ENCODE measurements at regions not wholly inside any gene's neighbourhood (a gene's known extent, or its start where the extent isn't known, plus 50 kb on each side); places are given as distances from the start of the nearest gene placed in this dataset.

DNA sequence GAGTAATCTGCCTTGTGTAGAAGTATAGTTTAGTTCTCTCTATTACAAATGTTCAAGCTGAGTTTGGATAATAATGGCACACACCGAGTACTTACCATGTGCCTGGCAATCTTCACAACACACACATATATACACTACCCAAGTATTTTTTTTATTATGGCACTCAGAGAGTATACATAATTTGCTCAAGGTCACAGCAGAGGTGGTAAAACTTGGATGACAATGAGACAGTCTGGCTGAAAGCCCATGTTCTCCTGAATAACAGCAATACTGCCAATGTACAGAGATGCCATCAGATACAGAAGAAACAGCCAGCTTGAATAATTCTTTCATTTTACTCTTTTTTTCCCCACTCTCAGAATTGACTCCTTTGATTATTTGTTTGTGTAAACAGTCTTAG is 460.0 kb downstream of the CNTN6 start:
- DNase-seq, result no peak

DNA sequence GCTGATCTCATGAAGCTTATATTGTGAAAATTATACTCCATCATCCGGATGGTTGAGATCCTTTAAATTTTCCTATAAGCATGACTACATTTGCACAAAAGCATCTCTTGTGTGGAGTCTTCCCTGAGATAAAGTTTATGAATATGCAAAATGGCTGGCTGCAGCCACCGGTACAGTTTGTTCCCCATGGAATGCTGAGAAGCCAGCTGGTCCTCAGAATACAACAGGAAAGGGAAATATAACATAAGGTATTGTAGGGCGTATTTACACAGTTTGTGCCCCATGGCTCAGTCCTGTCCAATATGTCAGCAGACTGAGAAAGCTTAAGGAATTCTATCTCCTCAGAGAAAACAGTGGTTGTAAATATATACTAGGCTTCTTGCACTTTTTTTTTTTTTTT is 468.6 kb downstream of the CNTN6 start:
- no peak for DNase-seq

DNA sequence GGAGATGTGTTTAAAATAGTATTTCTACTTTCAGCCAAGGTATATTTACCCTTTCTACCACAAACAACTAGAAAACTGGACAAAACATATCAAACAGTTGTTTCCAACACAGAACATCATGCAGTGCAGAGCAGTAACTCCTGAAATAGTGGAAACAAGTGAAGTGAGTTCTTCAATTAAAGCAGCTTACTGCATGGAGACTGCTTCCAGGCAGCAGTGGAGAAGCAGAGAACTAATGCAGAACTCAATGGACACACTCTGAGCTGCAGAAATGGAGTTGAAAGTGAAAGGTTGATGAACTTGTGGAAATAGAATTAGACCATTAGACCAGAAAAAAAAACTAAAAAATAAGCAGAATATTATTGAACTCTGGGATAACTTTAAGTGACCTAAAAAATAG is 478.9 kb downstream of the CNTN6 start:
- no peak for DNase-seq

DNA sequence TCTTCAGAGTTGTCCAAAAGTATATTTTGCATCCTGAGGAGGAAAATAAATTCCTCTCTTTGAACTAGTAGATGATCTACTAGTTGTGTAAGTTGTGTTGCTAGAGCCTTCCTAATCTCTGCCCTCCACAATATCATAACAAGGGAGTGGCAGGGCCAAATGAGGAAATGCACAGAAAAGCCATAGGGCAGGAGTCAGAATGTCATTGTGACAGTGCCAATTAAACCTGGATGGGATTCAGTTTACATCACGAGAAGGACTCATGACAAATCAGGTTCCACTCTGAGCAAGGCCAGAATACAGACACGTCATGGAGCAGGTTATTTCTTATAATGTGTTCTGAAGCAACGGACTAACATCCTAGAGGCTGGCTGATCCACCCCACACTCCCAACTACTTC is 483.2 kb downstream of the CNTN6 start:
- no peak for DNase-seq

DNA sequence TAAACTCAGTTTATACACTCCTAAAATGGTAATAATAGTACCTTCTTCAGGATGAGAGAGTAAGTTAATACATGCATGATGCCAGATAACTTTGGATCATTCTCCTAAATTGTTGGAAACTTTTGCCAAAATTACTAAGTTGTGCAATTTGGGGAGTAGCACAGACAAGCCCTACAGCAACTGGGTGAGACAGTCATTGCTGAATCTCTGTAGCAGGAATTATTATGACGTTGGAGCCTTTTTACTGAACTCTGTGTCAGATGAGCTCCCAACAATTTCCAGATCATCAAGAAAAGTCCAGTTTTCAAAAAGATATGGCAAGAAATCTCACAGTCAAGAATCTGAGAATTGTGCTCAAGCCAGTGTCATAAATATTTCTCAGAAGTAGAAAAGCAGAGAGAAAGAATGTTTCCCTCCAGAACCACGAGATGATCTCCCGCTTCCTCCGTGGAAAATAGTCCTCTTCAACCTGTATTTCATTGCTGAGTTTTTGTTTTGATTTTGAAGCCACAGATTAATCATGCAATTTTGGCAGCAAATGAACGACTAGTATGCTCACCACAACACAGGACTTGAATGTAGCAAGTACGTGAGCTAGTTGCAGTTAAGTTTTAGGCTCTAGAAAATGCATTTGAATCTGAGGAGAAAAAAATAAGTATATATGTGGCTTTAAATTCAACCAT is 485.4 kb downstream of the CNTN6 start:
- DNase-seq, result no peak

DNA sequence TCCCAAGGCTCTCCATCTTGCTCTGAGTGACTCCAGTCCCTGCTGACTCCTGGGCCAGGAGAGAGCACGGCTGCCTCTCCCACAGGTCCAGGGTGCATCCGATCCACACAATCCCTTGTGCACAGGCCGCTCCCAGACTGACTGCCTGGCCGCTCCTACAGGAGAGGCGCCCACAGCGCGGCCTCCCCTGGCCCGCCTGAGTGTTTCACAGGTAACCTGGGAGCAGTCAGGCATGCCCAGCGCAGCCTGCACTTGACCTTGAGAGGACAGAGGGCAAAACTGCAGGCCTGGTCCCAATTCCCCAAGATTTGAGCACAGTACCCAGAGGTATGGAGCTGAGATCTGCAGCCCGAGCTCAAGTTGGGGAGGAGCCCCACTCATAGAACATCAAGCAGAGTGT is 490.2 kb downstream of the CNTN6 start:
- no peak for DNase-seq

DNA sequence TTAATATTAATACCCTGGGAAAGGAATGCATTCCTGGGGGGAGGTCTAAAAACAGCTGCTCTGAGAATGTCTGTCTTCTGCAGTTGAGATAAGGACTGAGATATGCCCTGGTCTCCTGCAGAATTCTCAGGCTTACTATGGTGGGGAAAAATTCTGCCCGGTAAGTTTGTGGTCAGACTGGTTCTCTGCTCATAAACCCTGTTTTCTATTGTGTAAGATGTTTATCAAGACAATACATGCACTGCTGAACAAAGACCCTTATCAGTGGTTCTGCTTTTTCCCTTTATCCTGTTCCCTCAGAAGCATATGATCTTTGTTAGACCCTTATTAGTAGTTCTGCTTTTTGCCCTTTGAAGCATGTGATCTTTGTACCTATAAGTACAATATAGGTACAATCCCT is 494.6 kb downstream of the CNTN6 start:
- no peak for DNase-seq

DNA sequence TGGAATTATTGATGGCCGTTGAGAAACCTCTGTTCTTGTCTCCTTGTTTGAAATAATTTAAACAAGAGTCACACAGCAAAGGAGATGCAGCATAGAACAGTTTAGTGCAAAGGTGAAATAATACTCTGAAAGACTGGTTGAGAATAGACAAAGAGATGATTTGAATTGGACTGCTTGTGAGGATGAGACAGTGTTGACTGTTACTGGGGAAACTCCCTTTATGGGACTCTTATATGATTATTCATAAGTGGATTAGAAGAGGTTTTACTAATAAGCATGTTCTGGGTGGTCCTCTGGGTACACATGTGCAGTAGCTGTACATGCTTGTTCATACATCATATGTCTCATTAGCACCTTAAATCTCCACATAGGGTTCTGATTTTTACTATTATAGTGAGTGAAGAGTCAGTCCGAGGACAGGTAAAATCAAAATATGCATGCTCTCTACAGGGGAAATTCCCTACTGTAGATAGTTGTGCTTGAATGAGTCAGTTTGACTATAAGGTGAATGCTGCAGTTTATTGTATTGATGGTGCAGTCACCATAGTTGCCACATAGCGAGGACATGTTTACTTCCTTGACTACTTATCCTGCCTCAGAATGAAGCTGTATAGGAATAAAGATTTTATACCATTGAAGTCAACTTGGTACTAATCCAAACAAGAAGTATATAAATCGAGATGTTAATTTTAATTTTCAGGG is 498.7 kb downstream of the CNTN6 start:
- no peak for DNase-seq

DNA sequence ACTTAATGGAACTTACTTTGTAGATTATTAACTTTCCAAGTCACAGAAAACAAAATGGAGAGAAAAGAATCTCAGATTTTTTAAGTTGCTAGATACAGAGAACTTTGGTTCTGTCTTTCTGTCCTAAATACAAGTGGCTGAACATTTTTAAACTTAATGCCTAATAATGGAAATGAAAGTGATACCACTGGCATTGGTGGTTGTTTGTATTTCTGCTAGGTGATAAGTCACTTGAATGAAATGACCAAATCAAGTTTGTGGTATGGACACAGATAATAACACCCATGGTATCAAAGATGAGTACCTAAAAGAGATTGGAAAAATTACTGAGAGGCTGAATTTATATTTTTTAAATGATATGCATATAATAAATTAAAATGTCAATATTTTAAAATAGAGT is 502.1 kb downstream of the CNTN6 start:
- no peak for DNase-seq

DNA sequence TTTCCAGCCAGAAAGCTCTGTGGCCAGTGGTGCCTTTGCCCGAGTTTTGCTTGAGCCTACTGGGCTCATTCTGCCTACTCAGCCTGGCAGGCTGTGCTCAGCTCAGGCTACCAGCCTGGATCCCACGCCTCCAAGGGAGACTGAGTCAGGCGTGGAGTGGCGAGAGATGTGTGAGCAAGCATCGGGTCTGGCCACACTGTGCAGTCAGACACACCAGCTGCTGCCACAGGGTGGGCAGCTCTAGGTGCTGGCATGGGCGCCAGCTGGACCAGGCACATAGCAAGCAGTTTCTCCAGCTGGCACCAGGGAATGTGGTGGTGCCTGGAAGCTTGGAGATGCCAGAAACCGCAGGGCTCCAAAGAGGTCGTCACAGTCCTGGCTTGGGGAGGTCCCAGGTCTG is 498.5 kb upstream of the CNTN4 start:
- no peak for DNase-seq

DNA sequence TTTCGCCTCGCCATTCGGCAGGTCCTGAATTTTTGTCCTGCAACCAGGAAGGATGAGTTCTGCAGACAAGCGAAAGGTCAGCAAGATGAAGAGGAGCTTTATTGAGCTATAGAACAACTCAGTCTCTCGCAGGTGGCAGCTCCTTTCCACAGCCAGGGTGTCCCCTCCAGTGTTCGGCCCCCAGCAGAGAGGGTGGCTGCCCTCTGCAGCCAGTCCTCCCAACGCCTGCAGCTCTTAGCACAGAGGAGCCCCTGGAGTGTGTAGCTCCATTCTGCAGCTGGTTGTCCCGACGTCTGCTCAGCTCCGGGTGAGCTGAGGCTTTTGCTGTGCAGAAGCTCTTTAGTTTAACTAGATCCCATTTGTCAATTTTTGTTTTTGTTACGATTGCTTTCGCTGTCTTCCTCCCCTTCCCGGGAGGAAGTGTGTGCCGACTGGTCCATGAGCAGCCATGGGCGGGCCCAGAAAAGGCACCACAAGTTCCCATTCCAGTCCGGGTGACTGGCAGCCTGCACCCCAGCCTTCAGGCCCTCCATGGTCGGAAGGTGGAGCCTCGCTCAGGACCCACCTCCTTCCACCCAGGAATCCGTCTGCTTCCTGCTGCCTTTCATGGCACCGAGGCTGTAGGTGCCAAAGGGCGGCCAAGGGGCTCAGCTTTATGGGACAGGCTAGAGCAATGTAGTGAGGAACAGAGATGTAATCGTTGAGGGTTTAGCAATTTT is 497.8 kb upstream of the CNTN4 start:
- no peak for DNase-seq

DNA sequence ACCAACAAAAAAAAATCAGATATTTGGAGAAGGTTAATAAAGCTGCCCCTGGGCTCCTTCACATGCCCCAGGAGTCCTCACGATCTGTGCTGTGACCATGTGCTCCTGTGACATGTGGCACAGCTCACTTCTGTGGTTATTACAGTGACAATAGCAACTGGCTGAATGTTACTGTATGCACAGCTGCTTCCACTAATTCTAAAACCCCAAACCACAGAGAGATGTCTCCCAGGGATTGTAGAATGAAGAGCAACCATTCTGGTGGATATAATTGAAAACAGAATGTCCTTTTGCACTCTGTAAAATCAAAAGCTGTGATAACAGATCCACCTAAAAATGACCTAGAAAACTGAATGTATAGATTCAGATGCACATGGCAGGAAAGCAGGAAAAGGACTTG is 489.2 kb upstream of the CNTN4 start:
- DNase-seq, result peak; percentile 21

DNA sequence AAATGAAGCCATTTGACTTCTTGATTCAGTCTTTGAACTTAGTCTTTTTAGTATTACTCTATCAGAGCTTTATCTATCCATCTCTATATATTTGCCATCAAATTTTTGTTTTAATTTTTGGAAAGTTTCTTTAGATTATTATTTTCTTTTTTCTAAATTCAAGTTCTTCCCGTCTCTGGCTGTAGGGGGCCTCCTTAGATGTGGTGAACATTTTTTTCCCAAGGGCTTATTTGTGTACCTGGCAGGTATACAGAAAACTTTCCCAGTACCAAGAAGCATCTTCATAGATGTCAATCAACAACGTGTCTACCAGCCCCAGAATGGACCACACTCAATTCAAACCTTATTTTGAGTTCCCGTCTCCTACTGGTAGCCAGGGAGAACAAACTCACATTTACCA is 486.8 kb upstream of the CNTN4 start:
- no peak for DNase-seq

DNA sequence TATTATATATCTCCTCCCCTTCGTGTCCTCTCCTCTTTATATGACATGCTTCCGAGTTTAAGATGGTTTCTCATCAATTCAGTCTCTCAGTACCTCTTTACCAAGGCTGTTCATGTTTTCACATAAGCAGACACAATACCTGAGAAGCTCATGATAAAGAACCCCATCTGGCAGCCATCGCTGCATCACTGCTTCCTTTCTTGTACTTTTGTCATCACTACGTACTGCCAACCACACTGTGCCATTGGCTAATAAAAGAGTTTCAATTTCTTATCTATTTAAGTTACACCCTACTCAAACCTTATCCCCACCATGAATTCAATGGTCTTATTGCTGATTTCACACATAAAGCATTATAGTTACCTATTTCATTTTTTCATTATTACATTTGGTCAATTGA is 484.7 kb upstream of the CNTN4 start:
- DNase-seq, result no peak

DNA sequence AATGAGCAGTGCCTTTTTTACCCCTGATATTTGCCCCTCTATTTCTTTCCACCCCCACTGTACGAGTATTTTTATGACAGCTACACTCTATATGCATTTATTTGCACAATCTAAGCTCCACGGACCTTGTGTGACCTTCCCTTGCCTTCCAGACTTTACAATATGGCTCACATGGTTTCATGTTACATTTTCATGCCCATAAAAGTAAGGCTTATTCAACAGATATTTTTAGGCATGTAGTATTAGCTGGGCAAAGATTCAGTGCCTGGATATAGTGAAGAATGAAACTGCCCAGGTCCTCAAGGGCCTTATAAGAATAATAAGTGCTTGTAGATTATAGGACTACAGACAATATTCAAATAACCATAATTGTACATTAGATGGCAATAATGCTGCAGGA is 481.9 kb upstream of the CNTN4 start:
- DNase-seq, result no peak

DNA sequence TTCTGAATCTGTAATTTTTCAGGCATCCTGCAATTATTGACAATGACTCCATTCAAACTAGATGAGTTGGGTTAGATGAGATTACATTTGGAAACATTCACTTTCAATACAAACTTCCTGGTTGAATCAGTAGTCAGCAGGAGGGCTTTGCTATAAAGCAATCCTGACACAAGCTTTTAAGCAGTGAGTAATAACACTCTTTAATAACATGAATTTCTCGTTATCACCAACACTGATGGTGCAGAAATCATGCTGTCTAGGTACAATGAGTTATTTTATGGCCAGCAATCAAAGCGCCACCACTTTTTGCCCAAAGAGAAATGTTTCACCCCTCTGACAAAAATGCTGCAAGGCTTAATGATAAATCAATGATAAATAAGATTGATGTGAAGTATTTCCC is 474.8 kb upstream of the CNTN4 start:
- no peak for DNase-seq

DNA sequence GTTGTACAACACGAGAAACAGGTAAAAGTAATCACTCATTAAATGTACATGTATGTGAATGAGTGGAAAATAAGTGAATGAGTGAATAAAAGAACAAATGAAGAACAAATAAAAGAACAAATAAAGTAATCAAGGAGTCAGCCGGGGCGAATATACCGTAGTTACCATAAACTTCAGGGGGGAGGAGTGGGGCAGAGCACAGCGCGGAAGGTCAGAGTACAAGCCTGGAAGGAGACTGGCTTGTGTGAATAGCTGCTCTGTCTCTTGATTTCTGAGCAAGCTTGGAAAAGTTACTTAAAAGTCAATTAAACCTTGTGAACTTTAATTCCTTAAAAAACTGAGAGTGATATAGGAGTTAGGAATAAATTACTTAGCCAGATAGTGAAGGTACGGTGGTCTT is 466.5 kb upstream of the CNTN4 start:
- no peak for DNase-seq

DNA sequence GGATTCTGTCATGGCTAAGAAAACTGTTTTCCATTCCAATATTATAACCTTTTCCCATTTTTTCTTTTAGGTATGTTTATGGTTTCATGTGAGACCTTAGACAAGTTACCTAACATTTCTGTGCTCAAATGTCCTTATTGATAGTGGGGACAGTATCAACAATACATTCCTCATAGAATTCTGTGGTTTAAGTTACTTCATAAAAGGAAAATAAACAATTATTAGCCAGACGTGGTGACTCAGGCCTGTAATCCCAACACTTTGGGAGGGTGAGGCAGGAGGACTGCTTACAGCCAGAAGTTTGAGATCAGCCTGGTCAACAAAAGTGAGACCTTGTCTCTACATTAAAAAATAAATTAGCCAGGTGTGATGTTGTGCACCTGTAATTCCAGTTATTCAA is 436.8 kb upstream of the CNTN4 start:
- DNase-seq, result no peak

DNA sequence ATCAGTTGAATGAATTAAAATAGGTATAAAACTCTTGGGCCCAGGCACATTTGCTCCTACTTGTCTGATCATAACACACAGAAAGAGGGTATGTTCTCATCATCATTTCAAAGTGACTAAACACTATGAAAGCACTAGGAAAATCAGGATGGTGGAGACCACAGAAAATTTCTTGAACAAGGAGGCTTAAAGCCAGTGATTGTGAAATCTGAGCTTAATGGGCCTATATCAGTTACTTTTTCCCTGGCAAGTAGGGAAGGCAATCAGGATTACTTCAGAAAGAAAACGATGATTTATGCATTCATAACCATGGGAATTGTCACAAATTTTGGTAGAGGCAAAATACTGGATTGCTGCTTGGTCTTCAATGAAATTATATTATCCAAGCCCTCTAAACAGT is 434.4 kb upstream of the CNTN4 start:
- DNase-seq, result no peak

DNA sequence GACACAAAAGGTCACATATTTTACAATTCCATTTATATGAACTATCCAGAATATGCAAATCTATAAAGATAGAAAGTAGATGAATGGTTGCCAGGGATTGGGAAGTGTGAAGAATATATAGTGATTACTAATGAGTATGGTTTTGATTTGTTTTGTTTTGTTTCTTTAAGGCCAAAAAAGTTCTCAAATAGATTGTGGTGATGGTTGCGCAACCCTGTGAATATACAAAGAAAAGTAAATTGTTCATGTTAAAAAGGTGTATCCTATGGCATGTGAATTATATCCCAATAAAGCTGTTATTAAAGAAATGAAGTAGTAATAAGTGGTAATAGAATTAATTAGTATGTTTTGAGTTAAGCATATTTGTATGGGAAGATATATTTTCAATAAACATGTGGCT is 431.8 kb upstream of the CNTN4 start:
- DNase-seq, result no peak

DNA sequence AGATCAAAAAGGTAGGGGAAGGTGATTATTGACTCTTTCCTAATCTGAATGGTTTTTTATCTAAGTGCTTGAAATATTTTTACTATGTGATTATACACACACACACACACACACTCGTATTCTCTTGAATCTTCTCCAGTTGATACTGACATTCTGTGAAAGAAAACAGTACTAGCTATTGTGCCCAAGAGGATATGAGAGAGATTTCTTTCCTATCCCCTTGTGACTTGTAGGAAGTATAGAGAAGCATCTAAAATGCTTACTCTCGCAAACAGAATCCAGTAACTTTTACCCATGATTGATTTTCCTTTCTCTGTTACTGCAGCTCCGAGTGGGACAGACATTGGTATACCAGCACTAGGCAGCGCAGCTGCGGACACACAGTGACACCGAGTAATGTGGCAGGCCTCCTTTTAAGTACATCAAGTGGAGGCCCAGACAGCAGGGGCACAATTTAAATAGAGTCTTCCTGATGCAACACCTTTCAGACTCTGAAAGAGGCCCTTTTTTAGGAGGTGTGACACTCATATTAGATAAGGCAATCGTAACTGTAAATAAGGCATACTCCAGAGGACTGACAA is 421.0 kb upstream of the CNTN4 start:
- peak; percentile 45 for DNase-seq

DNA sequence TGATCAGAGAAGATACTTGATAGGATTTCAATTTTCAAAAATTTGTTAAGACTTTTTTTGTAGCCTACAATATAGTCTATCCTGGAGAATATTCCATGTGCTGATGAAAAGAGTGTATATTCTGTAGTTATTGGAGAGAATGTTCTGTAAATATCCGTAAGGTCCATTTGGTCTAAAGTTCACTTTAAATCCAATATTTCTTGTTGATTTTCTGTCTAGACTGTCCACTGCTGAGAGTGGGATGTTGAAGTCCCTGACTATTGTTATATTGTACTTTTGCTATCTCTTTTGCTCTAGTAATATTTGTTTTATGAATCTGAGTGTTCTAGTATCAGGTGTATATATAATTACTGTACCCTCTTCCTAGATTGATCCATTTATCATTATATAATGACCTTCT is 406.2 kb upstream of the CNTN4 start:
- no peak for DNase-seq

DNA sequence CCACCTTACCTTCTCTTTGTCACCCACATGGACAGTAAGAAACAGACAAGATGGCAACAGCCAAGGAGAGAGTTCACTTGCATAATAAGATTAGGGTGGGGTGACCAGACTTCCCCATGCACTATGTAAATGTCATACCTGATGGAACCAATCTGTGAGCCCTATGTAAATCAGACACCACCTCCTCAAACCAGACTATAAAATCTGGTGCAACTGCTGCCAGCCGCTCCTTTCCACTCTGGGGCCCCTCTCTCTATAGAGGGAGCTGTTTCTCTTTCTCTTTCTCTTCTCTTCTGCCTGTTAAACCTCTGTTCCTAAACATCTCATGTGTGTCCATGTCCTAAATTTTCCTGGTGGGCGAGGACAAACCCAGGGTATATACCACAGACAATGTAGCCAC is 405.5 kb upstream of the CNTN4 start:
- no peak for DNase-seq

DNA sequence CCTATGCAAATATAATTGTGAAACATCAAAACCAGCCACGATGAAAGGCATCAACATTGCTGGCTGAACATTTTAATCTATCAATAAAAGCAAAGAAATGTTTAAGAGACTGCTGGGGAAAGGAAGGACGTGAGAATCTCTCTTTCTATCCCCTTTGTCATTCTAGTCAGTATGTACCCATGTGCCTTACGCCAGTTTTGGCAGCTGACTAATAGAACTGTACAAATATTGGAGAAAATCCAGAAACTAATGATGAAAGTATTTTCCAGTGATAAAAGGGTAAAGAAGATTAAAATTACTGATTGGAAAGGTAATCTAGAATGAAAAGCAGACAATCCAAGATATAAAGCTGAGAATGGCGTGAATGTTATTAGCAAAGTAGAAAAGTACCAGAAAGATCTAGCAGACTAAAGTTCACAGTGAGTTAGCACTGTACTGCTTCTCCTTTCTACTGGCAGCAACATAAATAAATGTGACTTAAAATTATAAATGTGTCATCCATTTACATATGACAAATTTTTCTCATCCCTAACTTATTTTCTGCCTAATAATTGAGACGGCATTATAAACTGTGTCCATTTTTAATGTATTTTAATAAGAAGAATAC is 401.9 kb upstream of the CNTN4 start:
- DNase-seq, result no peak

Measured in NCI-H1436 (cell line).